ENCODE measurements at regions not wholly inside any gene's neighbourhood (a gene's known extent, or its start where the extent isn't known, plus 50 kb on each side); places are given as distances from the start of the nearest gene placed in this dataset.
"Not testable (repeated sequence)": the region's sequence is repeated elsewhere in the genome, so short reads cannot be mapped to it uniquely, and the experiment has no call there.

- no peak for DNase-seq
Measured at GRCh38 chr12:131230340-131231031, 276.8 kb downstream of the ADGRD1 start.

- no peak for DNase-seq
Measured at GRCh38 chr12:131231032-131231980, 277.6 kb downstream of the ADGRD1 start.

GRCh38 chr12:131232036-131232435, 278.3 kb downstream of the ADGRD1 start:
- no peak for DNase-seq

GRCh38 chr12:131232872-131233271, 279.2 kb downstream of the ADGRD1 start:
- not testable (repeated sequence) for DNase-seq

GRCh38 chr12:131233850-131234789, 280.4 kb downstream of the ADGRD1 start:
- DNase-seq, result not testable (repeated sequence)

- not testable (repeated sequence) for DNase-seq
Measured at GRCh38 chr12:131234841-131235271, 281.1 kb downstream of the ADGRD1 start.

GRCh38 chr12:131235871-131236271, 282.2 kb downstream of the ADGRD1 start:
- DNase-seq, result no peak

- DNase-seq, result no peak
Measured at GRCh38 chr12:131239384-131240094, 285.8 kb downstream of the ADGRD1 start.

GRCh38 chr12:131241517-131241916, 287.8 kb downstream of the ADGRD1 start:
- no peak for DNase-seq

GRCh38 chr12:131242741-131243496, 289.2 kb downstream of the ADGRD1 start:
- no peak for DNase-seq

GRCh38 chr12:131244157-131244688, 290.5 kb downstream of the ADGRD1 start:
- DNase-seq, result not testable (repeated sequence)

- DNase-seq, result not testable (repeated sequence)
Measured at GRCh38 chr12:131245161-131245560, 291.5 kb downstream of the ADGRD1 start.

- DNase-seq, result no peak
Measured at GRCh38 chr12:131245564-131246355, 292.1 kb downstream of the ADGRD1 start.

GRCh38 chr12:131247026-131247725, 293.5 kb downstream of the ADGRD1 start:
- not testable (repeated sequence) for DNase-seq

GRCh38 chr12:131247875-131248274, 294.2 kb downstream of the ADGRD1 start:
- not testable (repeated sequence) for DNase-seq

- DNase-seq, result no peak
Measured at GRCh38 chr12:131249246-131250027, 295.7 kb downstream of the ADGRD1 start.

- DNase-seq, result no peak
Measured at GRCh38 chr12:131250028-131250950, 296.6 kb downstream of the ADGRD1 start.

All from 8988T (cell line).